Uterus (tissue), 3 donors: ENCODE measurements at regions not wholly inside any gene's neighbourhood (a gene's known extent, or its start where the extent isn't known, plus 50 kb on each side); places are given as distances from the start of the nearest gene placed in this dataset.

Source experiments
- DNase-seq, 2 donors: peaks; one replicate each; pipeline ENCODE4 v3.0.0-alpha.2; 2019 to 2020
- H3K27ac ChIP-seq, 2 donors: fragments of 200-600 bp; sonication (generic); 1 replicate in 1 of 2; 2 replicates in 1 of 2; pipeline ENCODE4 v1.5.1; 2016 to 2018
- H3K27me3 ChIP-seq, 2 donors: fragments of 200-600 bp; sonication (generic); one replicate each; pipeline ENCODE4 v1.5.1; 2018 to 2019; ENCODE audit warnings: control low read depth in 1 of 2
- H3K36me3 ChIP-seq, 2 donors: fragments of 200-600 bp; sonication (generic); one replicate each; pipeline ENCODE4 v1.5.1; 2019; ENCODE audit warnings: control low read depth in 1 of 2
- H3K4me1 ChIP-seq, 2 donors: fragments of 200-600 bp; sonication (generic); one replicate each; pipeline ENCODE4 v1.5.1; 2018 to 2019; ENCODE audit warnings: control low read depth in 1 of 2
- H3K4me3 ChIP-seq, 2 donors: fragments of 200-600 bp; sonication (generic); 1 replicate in 1 of 2; 2 replicates in 1 of 2; pipeline ENCODE4 v1.5.1; 2018 to 2019; ENCODE audit warnings: mild to moderate bottlenecking in 1 of 2
- H3K9me3 ChIP-seq, 2 donors: fragments of 200-600 bp; sonication (generic); one replicate each; pipeline ENCODE4 v1.5.1; 2019; ENCODE audit warnings: control low read depth in 1 of 2
- CTCF ChIP-seq, 4 experiments: fragments of 200-600 bp in 2 of 4; fragments of 450-650 bp in 2 of 4; sonication (generic) in 2 of 4; IDR thresholded peaks; one replicate each; pipeline ENCODE4 v1.5.1; 2016 to 2019; ENCODE audit warnings: antibody characterized with exemption in 4 of 4, mild to moderate bottlenecking in 2 of 4, moderate library complexity in 1 of 4
- POLR2A ChIP-seq, 2 donors: fragments of 450-650 bp; IDR thresholded peaks; one replicate each; pipeline ENCODE4 v1.6.1; 2016; ENCODE audit warnings: antibody characterized with exemption in 2 of 2, mild to moderate bottlenecking in 1 of 2, moderate library complexity in 1 of 2
- intact Hi-C: fragments of 100-400 bp; cut with DNase I; formaldehyde crosslinking; loops from one replicate; pipeline ENCODE4 v1.15.1; 2023; ENCODE audit warnings: low total_unique reads
- donor health status: DM: yes; HTN: yes; CAD: no.

DNA sequence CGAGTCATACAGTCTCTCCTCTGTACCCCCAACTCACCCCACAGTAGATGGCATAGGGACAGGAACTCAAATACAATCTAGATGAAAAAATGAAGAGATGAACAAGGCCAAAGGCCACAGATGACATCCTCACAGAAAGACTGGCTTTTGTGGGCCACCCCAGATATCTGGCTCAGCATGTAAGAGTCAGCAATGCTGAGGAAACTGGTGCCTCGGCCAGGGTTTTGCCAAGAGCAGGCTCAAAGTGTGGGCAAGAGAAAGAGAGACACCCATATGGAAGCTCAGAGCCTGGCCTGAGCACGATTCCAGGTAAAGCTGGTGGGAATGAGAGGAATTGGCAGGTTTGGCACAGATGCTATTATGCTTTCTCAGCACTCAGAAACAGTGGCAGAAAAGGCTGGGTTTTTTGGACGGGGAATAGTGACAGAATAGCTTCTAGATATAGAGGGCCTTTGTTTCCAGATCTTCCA lies 460.6 kb downstream of the FOXO1 start:
- Histone ChIP-seq H3K9me3 (no peaks in the 10 kb centered on the region), H3K27me3 (no peaks in the 10 kb centered on the region), H3K27ac (no peak overlapping the region), H3K4me1 (no peaks in the 10 kb centered on the region), H3K4me3 (no peak overlapping the region), H3K36me3 (no peaks in the 10 kb centered on the region)
- no peak for TF ChIP-seq POLR2A (IDR thresholded peaks at IDR 0.05)
- no peak for TF ChIP-seq CTCF (IDR thresholded peaks at IDR 0.05)
- no peak for DNase-seq
- intact Hi-C loops: no loop called here

DNA sequence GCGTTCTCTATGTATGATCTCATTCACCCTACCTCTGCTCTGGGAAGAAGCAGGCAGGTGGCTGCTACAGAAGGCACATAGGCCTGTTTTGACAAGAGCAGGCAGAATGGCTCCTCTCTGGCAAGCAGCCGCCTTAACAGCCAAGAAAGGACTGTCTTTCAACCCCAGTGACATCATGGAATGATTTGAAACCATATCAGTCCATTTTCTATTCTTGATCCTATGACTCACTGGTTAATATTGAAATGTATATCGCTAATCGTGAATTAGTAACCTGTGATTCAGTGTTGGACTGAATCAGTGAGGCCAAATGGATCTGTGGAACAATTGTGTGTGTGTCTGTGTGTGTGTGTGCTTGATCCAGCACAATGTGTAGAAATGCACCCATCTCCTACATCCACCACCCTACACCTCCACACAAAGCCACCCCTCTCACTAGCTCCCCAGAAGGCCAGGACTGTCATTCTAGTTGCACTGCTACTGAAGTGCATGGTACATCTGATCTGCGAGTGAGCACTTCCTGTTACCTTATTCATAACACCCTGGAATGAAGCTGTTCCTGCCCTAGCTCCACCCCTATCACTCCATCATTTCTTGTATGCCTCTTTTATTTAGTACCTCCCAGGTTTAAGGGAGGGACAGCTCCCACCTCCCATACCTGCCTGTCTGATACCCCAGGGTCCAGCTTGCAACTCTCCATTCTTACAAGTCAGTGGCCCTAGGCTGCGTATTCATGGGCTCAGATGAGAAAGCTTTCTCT lies 460.0 kb downstream of the FOXO1 start:
- no peak for TF ChIP-seq CTCF (IDR thresholded peaks at IDR 0.05)
- TF ChIP-seq POLR2A (IDR thresholded peaks at IDR 0.05): no peak
- intact Hi-C loops: no loop called here
- Histone ChIP-seq H3K9me3 (no peaks in the 10 kb centered on the region), H3K4me1 (no peaks in the 10 kb centered on the region), H3K36me3 (no peaks in the 10 kb centered on the region), H3K27me3 (no peaks in the 10 kb centered on the region), H3K27ac (no peak overlapping the region), H3K4me3 (no peak overlapping the region)
- no peak for DNase-seq

GRCh38 chr13:40207001-40207478 lies 459.4 kb downstream of the FOXO1 start:
- intact Hi-C loops: no loop called here
- Histone ChIP-seq H3K4me3 (no peak overlapping the region), H3K4me1 (no peaks in the 10 kb centered on the region)

GRCh38 chr13:40208517-40208916 lies 457.9 kb downstream of the FOXO1 start:
- TF ChIP-seq POLR2A (IDR thresholded peaks at IDR 0.05) (no peak), CTCF (IDR thresholded peaks at IDR 0.05) (no peak)
- H3K27me3 ChIP-seq: no peaks in the 10 kb centered on the region
- no peak overlapping the region for H3K27ac ChIP-seq
- no peaks in the 10 kb centered on the region for H3K9me3 ChIP-seq
- H3K4me3 ChIP-seq: no peak overlapping the region
- DNase-seq: no peak
- intact Hi-C loops: no loop called here
- H3K36me3 ChIP-seq: no peaks in the 10 kb centered on the region
- no peaks in the 10 kb centered on the region for H3K4me1 ChIP-seq

More at GRCh38 chr13:40207001-40207478, 459.4 kb downstream of the FOXO1 start:
- no peak overlapping the region for H3K27ac ChIP-seq
- DNase-seq: no peak
- H3K9me3 ChIP-seq: no peaks in the 10 kb centered on the region
- TF ChIP-seq CTCF (IDR thresholded peaks at IDR 0.05): no peak
- no peaks in the 10 kb centered on the region for H3K36me3 ChIP-seq
- H3K27me3 ChIP-seq: no peaks in the 10 kb centered on the region

DNA sequence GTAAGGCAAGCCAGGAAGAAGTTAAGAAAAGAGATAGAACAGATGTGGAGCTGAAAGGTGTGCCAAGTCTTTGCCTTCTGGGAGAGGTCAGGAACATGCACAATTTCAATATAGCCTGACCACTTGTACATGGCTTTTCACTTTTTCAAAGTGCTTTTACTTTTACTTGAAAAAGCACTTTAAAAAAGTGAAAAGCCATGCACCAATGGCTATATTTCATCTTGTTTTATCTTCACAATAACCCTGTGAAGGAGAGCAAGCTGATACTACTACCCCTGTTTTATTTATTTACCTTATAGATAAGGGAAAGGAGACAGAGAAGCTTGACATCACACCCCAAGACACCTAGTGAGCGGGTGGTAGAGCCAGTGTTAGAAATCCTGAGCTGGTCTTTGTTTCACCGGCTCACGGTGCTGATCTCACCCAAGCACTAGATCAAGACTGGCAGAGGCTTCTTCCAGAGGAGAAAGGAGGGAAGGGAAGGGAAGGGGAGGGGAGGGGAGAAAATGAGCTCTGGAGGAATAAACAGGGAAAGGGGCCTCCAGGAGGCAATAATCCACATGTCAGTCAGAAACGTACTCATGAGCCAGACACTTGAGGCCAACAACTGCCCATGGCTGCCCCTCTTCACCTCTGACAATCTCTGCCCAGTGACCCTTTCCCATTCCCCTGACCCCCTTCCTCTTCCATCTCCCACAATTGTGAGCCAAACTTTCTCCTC lies 455.4 kb downstream of the FOXO1 start:
- H3K4me3 ChIP-seq: no peak overlapping the region
- no peaks in the 10 kb centered on the region for H3K36me3 ChIP-seq
- TF ChIP-seq POLR2A (IDR thresholded peaks at IDR 0.05) (no peak), CTCF (IDR thresholded peaks at IDR 0.05) (no peak)
- H3K9me3 ChIP-seq: no peaks in the 10 kb centered on the region
- intact Hi-C loops: no loop called here
- no peaks in the 10 kb centered on the region for H3K4me1 ChIP-seq
- no peak overlapping the region for H3K27ac ChIP-seq
- H3K27me3 ChIP-seq: no peaks in the 10 kb centered on the region
- DNase-seq: no peak
